GM19397 (cell line): ENCODE measurements at regions not wholly inside any gene's neighbourhood (a gene's known extent, or its start where the extent isn't known, plus 50 kb on each side); places are given as distances from the start of the nearest gene placed in this dataset.

Experiments
- ATAC-seq: cut with Tn5 transposase; IDR thresholded peaks from one replicate; pipeline ENCODE4 v1.9.1; 2021; ENCODE audit warnings: mild to moderate bottlenecking, moderate library complexity; ENCODE audit not compliant: unreplicated experiment

DNA sequence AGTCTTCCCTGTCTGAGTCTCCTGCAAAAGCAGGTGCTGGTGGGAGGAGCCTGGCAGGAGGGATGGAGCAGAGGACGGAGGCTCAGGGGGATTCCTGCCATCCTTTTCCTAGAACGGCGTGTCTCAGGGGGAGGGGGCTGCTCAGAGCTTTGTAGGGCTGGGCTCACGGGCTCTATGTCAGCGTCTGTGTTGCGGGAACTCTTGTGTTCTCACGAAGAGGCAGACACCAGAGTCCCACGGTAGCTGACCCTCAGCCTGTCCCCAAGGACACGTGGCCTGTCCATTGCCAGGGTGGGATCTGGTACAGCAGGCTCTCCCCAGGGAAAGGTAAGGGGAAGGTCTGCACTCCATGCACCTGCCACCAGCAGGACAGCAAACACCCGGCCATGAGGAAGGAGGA lies 1505.2 kb downstream of the TBC1D22A start:
- no peak for ATAC-seq

DNA sequence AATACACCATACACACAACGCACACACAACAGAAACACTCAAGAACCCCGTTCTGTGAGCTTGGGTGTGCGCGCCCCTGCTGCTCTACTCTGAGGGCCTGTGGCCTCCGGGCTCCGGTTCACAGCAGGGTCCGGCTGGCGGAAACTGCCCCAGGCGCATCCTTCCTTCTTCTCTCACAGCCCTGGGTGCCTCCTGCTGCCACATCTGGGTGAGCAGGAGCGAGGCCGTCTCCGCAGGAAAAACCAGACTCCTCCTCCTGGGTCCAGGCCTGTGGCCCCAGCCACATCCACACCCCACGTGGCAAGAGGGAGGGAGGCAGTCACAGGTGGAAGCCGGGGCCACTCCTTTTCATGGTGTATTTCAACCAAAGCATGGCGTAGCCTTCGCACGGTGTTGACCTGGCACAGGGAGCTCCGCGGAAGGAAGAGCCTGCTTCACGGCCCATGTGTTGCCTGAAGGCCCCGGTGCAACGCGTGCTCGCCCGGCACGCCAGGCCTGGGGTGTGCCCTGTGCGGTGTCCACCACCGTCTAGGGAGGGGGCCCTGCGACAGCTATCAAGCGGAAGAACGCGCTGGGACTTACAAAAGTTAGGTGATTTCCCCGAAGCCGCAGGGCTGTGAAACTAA lies 1502.7 kb downstream of the TBC1D22A start:
- ATAC-seq, result no peak

- no peak for ATAC-seq
Observed at GRCh38 chr22:48264586-48264985, 1502.1 kb downstream of the TBC1D22A start.

GRCh38 chr22:48263791-48264351 lies 1501.4 kb downstream of the TBC1D22A start:
- ATAC-seq, result no peak

DNA sequence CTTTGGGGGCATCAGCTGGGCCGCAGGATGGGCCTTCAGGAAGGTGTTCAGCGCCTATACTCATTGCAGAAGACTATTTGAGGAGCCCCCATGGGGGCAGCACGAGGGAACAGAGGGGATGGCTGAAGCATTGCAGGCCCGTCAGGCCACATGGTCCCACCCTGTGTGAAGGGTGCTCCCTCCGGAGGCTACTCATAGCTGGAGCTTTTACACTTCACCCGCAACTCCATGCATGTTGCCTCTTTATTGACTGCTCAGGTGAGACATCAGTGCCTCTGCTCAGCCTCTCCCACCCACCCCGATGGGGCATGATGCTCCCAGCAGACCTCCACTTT lies 1500.9 kb downstream of the TBC1D22A start:
- ATAC-seq, result no peak

DNA sequence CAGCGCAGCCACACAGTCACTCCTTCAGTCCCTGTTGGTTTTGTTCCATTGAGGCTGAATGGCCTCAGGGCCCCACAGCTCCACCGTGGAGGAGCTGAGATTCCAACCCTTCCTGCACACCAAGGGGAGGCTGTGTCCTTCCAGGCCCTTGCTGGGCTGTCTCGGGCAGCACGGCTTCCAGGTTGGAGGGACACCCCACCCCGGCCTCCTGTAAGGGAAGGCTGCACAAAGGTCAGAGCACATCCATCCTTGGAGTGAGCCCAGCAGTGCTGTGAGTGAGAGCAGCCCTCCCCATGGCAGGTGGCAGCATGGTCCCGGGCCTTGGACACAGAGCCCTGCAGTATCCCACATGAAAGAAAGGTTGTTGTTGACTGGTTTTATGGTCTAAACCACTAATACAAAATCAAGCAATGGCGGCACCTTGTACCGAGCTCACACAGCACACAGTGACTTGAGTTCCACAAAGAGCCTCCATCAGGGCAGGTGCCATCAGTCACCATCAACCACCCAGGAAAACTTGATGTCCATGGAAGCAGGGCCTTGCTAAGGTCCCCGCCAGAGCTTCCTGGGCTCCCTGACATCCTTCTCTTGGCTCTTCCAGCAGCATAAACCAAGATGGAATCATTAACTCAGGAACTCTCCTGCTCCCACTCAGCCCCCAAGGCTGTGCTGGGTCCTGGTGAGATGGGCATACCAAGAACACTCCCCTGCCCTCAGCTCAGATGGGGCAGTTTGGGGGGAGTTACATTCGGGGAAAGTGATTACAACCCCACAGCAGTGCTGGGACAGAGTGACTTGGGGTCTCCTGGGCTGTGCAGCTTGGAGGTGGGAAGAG lies 1500.4 kb downstream of the TBC1D22A start:
- ATAC-seq, result no peak

DNA sequence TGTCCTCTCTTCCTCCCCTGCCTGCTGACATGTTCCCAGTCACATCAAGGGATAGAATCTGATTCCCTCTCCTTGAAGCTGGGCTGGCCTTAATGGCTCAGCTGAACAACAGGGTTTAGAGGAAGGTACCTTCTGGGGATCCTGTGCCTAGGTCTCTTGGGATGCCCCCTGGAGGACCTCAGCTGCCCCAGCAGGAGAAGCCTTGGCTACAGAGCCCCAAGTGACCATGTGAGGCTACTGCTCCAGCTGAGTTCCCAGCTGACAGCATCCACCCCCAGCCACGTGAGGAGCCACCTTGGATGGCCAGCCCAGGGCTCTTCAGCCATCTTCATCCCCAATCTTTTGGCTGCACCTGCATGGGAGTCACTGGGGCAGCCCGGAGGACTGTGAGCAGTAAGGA lies 1499.3 kb downstream of the TBC1D22A start:
- no peak for ATAC-seq

- no peak for ATAC-seq
Observed at GRCh38 chr22:48261048-48261621, 1498.7 kb downstream of the TBC1D22A start.

- ATAC-seq, result no peak
Observed at GRCh38 chr22:48259991-48260670, 1497.7 kb downstream of the TBC1D22A start.

GRCh38 chr22:48258811-48259210 lies 1496.4 kb downstream of the TBC1D22A start:
- ATAC-seq, result no peak

DNA sequence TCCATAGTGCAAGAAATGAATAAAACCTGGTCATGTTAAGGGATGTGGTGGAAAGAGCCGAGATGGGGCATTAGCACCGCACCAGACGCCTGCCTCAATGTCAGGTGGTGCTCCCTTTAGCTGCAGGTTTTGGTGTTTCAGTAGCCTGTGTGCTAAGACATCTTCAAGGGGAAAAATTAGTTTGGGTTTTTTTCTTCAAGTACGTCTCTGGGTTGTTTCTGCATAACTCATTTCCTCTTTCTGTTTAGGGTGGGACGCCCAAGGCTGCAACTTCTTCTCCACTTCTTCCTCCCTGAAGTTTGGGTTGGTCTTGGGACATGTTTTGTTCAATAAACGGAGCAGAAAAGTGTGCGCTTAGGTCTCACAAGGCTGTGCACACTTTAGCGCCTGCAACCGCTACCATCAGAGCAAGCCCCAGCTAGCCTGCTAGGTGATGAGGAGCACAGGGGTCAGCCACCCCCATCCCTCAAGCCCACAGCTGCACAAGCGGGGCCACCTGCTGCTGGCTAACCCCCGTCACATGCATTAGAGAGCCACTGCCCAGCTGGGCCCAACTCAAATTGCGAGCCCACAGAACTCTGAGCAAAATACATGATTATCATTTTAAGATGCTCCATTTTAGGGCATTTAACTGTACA lies 1495.7 kb downstream of the TBC1D22A start:
- no peak for ATAC-seq

DNA sequence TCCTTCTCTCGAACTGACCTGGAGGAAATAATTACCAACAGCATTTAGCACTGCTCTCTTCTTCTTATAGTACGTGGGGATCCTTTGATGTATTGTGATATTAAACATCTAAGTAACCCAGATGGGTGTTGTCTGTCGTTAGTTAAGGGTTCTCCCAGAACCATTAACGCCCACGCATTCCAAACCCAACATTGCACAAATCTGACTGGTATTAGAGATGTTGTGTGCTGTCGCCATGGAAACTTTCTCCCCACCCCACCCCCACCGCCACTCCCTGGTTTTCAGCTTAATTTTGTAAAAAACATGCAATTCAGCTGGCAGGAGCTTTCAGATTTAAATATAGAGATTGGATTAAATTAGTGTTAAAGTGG lies 1495.2 kb downstream of the TBC1D22A start:
- no peak for ATAC-seq

DNA sequence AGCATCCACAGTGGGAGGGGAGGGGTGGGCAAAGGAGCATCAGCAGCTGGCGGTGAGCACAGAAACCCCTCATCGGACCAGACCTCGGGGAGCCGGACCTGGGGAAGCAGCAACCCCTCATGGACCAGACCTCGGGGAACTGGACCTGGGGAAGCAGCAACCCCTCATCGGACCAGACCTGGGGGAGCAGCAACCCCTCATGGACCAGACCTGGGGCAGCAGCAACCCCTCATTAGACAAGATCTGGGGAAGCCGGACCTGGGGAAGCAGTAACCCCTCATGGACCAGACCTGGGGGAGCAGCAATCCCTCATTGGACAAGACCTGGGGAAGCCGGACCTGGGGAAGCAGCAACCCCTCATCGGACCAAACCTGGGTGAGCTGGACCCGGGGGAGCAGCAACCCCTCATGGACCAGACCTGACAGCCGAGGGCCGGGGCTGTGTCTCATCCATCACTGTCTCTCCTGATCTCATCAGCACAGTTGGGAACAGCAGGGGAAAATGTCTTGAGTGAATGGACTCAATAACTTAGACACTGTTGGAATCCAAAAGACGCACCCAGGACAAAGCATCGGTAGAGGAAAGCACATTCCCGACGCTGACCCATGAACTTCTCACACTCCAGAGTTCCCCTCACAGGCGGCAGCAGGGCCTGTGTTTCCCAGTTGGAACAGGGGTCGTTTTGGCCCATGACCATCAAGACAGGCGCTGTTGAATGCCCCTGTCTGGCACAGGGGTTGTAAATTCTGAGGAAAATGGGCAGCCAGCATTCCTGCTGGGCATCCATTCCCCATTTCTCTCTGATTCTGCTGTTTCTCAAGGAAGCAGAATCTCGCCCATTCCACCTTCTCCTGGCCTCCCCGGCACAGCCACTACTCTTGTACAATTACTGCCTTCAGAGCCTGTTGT lies 1494.6 kb downstream of the TBC1D22A start:
- no peak for ATAC-seq

DNA sequence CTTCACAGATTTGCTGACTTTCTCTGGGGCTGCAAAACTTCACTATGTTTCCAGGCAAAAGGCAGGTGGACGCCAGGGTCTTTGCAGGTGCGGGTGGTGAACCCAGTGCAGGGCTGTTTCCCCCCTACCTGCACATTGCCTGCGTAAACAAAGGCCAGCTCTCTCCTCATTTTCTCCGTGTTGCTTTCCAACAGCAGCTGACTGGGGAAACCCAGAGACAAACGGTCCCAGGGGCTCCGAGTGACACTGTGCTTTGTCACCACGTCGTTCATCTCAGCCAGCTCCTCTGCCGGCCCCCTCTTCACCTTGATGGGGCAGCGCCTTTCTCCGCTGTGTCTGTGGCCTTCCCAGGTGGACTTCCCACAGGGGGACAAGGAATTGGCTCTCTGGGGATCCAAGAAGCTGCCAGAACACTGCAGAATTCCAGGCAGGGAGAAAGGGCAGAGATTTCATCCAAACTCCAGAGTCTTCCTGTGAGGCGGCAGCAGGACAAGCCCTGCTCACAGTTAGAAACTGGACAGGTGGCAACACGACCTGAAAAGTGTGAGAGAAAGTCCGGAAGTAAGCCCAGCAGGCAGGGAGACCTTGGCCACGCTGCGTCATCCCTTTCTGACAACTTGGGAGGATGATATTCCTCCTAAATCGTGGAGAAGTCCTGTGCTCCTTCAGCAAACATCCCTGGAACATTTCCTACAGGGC lies 1493.7 kb downstream of the TBC1D22A start:
- no peak for ATAC-seq

- ATAC-seq, result no peak
Observed at GRCh38 chr22:48254311-48254873, 1491.9 kb downstream of the TBC1D22A start.

DNA sequence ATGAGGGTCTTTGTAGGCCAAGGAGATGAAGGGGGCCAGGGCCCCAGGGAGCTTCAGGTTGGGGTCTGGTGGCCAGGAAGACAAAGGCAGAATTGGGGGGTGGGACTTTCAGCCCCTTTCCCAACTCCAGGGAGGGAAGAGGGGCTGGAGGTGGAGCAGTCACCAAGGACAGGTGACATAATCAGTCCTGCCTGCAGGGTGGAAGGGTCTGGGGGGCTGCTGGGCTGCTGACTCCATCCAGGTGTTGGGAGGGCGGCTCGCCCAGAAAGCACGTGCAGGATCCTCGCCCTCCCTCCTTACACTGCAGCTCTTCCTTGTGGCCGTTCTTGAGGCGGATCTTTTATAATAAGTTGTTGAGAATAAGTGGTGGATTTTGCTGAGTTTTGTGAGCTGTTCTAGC lies 1491.1 kb downstream of the TBC1D22A start:
- no peak for ATAC-seq

GRCh38 chr22:48253136-48253535 lies 1490.7 kb downstream of the TBC1D22A start:
- ATAC-seq, result no peak

DNA sequence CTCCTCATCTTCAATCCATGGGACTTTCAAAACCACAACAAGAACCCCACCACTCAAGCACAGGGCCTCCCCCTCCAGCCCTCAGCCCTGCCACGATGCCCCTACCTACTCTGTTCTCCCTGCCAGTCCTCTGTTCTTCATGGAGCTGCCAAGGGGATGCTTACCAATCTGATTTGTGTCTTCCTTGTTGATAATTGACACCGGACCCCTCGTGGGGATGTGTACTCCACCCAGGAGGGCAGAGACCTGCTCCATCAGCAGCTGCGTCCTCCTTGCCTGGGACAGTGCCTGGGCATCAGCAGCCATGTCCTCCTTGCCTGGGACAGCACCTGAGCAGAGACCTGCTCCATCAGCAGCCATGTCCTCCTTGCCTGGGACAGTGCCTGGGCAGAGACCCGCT lies 1489.2 kb downstream of the TBC1D22A start:
- ATAC-seq, result no peak

GRCh38 chr22:48250937-48251530 lies 1488.6 kb downstream of the TBC1D22A start:
- no peak for ATAC-seq
